ENCODE measurements at regions not wholly inside any gene's neighbourhood (a gene's known extent, or its start where the extent isn't known, plus 50 kb on each side); places are given as distances from the start of the nearest gene placed in this dataset.

GRCh38 chr13:64186503-64187250, 2771.0 kb upstream of the PCDH20 start:
- no peak for TF ChIP-seq GATA2 (IDR thresholded peaks at IDR 0.05; ENCODE audit: insufficient read depth, insufficient read length, low read depth, low read length)
- TF ChIP-seq CTCF (IDR thresholded peaks at IDR 0.05; ENCODE audit: extremely low read depth in 1 of 2, insufficient read depth in 1 of 2, low read depth in 1 of 2, low read length in 2 of 2) = no peak
- no peak for TF ChIP-seq EZH2 (IDR thresholded peaks at IDR 0.05; ENCODE audit: borderline replicate concordance, low read depth, low read length, severe bottlenecking)
- H3K4me1 ChIP-seq (ENCODE audit: control insufficient read depth, extremely low read depth, insufficient read depth, low read length) = no peaks in the 10 kb centered on the region
- dilution Hi-C loops (cut with MboI; ENCODE audit: extremely low pct_ligation_motif_present, low sequenced_read_pairs) (no loop called here), intact Hi-C loops (cut with micrococcal nuclease) (no loop called here)
- ChIA-PET POLR2A (no interaction called here), CTCF (interaction anchor here (1.5 kb wide), 1 partner anchor 15 kb away, joined by 3 read pairs; no protein-coding TSS in a partner anchor)
- no peaks in the 10 kb centered on the region for H3K36me3 ChIP-seq (ENCODE audit: control insufficient read depth in 2 of 2, extremely low read depth in 1 of 2, insufficient read depth in 2 of 2, low read length in 2 of 2)
- H3K27me3 ChIP-seq (ENCODE audit: control insufficient read depth in 2 of 2, insufficient read depth in 2 of 2, low read length in 2 of 2) = no peaks in the 10 kb centered on the region
- no peak overlapping the region for H3K9ac ChIP-seq (replicated peaks; ENCODE audit: extremely low read depth, insufficient read depth, low read length)
- H3K79me2 ChIP-seq (ENCODE audit: control insufficient read depth, insufficient read depth, low read length) = no peaks in the 10 kb centered on the region
- no TSS peak for BruUV-seq (replicated peaks)
- H2AFZ ChIP-seq (ENCODE audit: low read depth, low read length) = no peak overlapping the region
- no peaks in the 10 kb centered on the region for H3K9me1 ChIP-seq (replicated peaks; ENCODE audit: control insufficient read depth, extremely low read depth, insufficient read depth, low read length)
- no peak for DNase-seq (ENCODE audit: low read depth, low spot score)
- H3K4me3 ChIP-seq (replicated peaks in 1 of 3; ENCODE audit: insufficient read depth in 1 of 3, low read depth in 1 of 3, low read length in 3 of 3) = no peak overlapping the region
- H4K20me1 ChIP-seq (replicated peaks; ENCODE audit: control insufficient read depth, extremely low read depth, insufficient read depth, low read length) = no peaks in the 10 kb centered on the region
- H3K4me2 ChIP-seq (ENCODE audit: insufficient read depth, low read length) = no peak overlapping the region
- FAIRE-seq = no peak
- no peaks in the 10 kb centered on the region for H3K9me3 ChIP-seq (replicated peaks; ENCODE audit: control insufficient read depth, insufficient read depth, low read length)
- no peak overlapping the region for H3K27ac ChIP-seq (ENCODE audit: insufficient read depth, low read depth, low read length)

GRCh38 chr13:64186071-64186470, 2770.4 kb upstream of the PCDH20 start:
- H3K4me2 ChIP-seq (ENCODE audit: insufficient read depth, low read length) = no peak overlapping the region
- CTCF ChIA-PET = interaction anchor here (1.5 kb wide), 1 partner anchor 16 kb away, joined by 3 read pairs; no protein-coding TSS in a partner anchor
- no TSS peak for BruUV-seq (replicated peaks)
- H3K36me3 ChIP-seq (ENCODE audit: control insufficient read depth in 2 of 2, extremely low read depth in 1 of 2, insufficient read depth in 2 of 2, low read length in 2 of 2) = no peaks in the 10 kb centered on the region
- TF ChIP-seq GATA2 (IDR thresholded peaks at IDR 0.05; ENCODE audit: insufficient read depth, insufficient read length, low read depth, low read length) (no peak), MAX (IDR thresholded peaks at IDR 0.05; ENCODE audit: insufficient read depth, insufficient read length) (no peak)
- dilution Hi-C loops (cut with MboI; ENCODE audit: extremely low pct_ligation_motif_present, low sequenced_read_pairs) = no loop called here
- no peaks in the 10 kb centered on the region for H3K9me1 ChIP-seq (replicated peaks; ENCODE audit: control insufficient read depth, extremely low read depth, insufficient read depth, low read length)
- FAIRE-seq (no peak), DNase-seq (ENCODE audit: low read depth, low spot score) (no peak)
- H3K9me3 ChIP-seq (replicated peaks; ENCODE audit: control insufficient read depth, insufficient read depth, low read length) = no peaks in the 10 kb centered on the region
- no peaks in the 10 kb centered on the region for H3K4me1 ChIP-seq (ENCODE audit: control insufficient read depth, extremely low read depth, insufficient read depth, low read length)
- H3K4me3 ChIP-seq (replicated peaks in 1 of 3; ENCODE audit: insufficient read depth in 1 of 3, low read depth in 1 of 3, low read length in 3 of 3) = no peak overlapping the region
- H3K27ac ChIP-seq (ENCODE audit: insufficient read depth, low read depth, low read length) = no peak overlapping the region
- no peak overlapping the region for H2AFZ ChIP-seq (ENCODE audit: low read depth, low read length)
- H3K27me3 ChIP-seq (ENCODE audit: control insufficient read depth in 2 of 2, insufficient read depth in 2 of 2, low read length in 2 of 2) = no peaks in the 10 kb centered on the region
- H4K20me1 ChIP-seq (replicated peaks; ENCODE audit: control insufficient read depth, extremely low read depth, insufficient read depth, low read length) = no peaks in the 10 kb centered on the region
- intact Hi-C loops (cut with micrococcal nuclease) = no loop called here
- H3K79me2 ChIP-seq (ENCODE audit: control insufficient read depth, insufficient read depth, low read length) = no peaks in the 10 kb centered on the region
- POLR2A ChIA-PET = no interaction called here
- no peak overlapping the region for H3K9ac ChIP-seq (replicated peaks; ENCODE audit: extremely low read depth, insufficient read depth, low read length)

All from endothelial cell of umbilical vein (primary cell).